GM12878 (cell line): ENCODE measurements at regions not wholly inside any gene's neighbourhood (a gene's known extent, or its start where the extent isn't known, plus 50 kb on each side); places are given as distances from the start of the nearest gene placed in this dataset.

Source experiments
- EZH2 ChIP-seq: IDR thresholded peaks from 2 replicates; pipeline ENCODE4 v1.6.1; 2012; ENCODE audit warnings: low read depth, mild to moderate bottlenecking, control low read depth, inconsistent platforms, low read length, borderline replicate concordance; ENCODE audit not compliant: control insufficient read depth
- LARP7 ChIP-seq: fragments of 450-650 bp; IDR thresholded peaks from 2 replicates; pipeline ENCODE4 v1.6.1; 2017; ENCODE audit warnings: mild to moderate bottlenecking
- RFX5 ChIP-seq: IDR thresholded peaks from 2 replicates; pipeline ENCODE4 v1.6.1; 2011; ENCODE audit warnings: low read depth, low read length, improper control_type of control experiment
- STAT1 ChIP-seq: fragments of 450-650 bp; conservative IDR thresholded peaks from 2 replicates; pipeline ENCODE4 v1.6.1; 2014; ENCODE audit warnings: antibody characterized with exemption, mild to moderate bottlenecking

GRCh38 chrX:92270936-92271855 is 492.0 kb downstream of the PCDH11X start:
- TF ChIP-seq STAT1 (no peak), RFX5 (no peak), EZH2 (no peak), LARP7 (no peak)
